ENCODE measurements at regions not wholly inside any gene's neighbourhood (a gene's known extent, or its start where the extent isn't known, plus 50 kb on each side); places are given as distances from the start of the nearest gene placed in this dataset.

- no peak for FAIRE-seq
Measured at GRCh38 chr3:30341079-30341478, 265.3 kb upstream of the TGFBR2 start.

DNA sequence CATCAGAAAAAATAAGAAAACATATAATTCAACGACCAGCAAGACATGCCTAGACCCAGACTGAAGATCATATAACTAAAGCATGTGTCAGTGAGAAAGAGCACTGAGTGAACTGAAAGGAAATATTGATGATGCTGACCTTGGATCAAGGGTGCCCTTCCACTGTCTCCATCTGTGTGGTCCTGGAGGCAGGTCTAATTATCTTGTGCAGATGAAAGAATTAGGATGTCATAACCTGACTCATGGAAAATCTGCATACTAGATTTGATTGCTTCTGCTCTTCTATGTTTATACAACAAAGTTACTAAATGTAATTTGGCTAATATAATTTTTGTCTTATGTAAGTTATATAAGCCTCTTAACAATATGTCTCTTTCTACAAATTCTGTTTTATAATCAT, 264.6 kb upstream of the TGFBR2 start:
- FAIRE-seq: no peak

DNA sequence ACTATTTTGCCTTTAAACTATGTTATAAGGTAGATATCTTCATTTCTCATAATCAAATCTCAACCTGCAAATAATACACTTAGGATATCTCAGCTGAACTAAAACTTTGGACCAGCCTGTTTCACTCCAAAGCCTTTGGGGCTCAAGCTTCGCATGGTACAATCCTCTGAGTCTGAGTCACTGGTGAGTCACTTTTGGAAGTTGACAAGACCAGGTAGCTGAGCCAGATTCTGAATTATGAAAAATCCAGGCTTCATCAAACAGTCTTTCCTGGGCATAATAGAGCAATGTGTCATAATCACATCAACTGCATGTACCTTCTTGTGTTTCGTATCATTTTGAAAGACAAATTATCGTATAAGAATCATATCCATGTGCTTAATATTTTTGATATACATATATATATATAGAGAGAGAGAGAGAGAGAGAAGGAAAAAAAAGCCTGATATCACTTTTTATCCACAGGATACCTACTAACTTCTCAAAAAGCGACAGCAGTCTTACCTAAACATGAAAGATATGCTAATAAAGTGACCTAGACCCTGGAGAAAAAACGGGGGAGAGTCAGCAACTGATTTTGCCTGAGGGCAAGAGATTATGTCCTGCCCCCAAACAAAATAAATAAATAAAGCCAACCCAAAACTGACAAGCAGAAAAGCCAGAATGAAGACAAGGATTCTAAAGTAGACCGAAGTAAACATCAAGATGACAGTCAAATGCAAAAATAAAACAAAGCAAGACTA, 263.9 kb upstream of the TGFBR2 start:
- FAIRE-seq: no peak

DNA sequence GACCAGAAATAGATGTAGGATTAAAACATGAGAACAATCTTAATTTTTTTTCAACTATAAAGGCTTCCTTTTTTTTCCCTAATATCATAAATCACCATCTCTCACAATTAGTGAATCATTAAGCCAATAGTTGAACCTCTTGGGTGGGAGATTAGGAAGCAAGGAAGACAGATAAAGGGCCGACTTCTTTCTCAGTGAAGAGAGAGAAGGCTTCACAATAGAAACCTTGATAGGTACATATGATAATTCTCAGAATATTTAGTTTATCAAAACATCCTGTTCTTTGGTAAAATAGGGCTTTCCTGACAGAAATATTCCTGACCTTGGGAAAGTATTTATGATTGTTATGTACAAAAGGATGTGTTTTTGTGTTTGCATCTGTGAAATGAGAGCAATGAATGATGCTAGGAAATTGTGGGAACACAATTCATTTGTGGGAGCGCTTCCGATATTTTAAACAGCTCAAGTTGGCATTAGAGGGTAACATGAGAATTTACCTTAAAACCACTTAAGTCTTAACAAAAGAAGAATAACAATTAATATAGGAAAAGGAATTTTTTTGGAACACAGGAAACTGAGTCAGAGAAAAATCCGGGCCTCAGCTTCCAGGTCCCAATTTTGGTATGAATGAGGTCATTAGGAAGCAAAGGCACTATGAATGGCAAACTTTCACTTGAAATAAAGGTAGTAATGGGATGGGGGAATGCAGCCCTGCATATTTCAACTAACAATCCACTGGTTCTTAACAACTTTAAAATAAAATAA, 263.2 kb upstream of the TGFBR2 start:
- FAIRE-seq: no peak

DNA sequence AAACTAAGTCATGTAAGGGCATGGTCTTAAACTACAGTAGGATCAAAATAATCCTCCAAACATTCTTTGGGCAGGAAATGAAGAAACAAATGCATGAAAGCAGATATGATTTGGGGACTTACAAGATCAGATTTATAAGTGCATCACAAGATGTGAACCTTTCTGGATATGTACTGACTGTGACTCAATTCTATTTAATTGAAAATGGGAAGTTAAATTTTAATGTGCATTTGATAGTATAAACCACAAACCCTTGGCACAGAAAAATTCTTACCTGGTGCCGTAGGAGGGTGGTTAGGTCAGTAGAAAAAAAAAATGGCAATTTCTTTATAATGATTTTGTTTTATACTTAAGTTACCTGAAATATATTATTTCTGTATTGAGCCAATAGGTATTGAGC, 262.5 kb upstream of the TGFBR2 start:
- FAIRE-seq: no peak

- no peak for FAIRE-seq
Measured at GRCh38 chr3:30344288-30344687, 262.1 kb upstream of the TGFBR2 start.

GRCh38 chr3:30346933-30347320, 259.5 kb upstream of the TGFBR2 start:
- FAIRE-seq: no peak

DNA sequence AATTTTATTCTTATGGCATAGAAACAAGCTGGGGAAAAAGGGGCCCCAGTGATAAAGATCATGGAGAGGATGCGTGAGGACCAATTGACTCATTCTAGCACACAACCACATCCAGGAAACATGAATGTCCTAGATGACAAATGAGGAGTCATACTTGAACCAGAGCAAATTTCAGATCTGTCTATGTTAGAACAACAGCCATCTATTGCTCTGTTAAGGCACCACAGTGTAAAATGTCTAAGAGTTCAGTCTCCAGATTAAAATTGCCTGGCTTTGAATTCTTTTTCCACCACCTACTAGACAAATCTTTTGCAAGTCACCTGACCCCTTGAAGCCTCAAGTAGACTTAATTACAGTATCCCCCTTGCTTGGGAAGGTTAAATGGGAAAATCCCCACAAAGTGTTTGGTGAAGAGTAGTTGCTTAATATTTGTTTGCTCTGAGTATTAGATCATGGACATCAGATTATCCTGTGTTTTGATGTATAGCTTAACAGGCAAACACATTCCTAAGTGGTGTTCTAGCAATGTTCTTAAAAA, 258.7 kb upstream of the TGFBR2 start:
- no peak for FAIRE-seq

DNA sequence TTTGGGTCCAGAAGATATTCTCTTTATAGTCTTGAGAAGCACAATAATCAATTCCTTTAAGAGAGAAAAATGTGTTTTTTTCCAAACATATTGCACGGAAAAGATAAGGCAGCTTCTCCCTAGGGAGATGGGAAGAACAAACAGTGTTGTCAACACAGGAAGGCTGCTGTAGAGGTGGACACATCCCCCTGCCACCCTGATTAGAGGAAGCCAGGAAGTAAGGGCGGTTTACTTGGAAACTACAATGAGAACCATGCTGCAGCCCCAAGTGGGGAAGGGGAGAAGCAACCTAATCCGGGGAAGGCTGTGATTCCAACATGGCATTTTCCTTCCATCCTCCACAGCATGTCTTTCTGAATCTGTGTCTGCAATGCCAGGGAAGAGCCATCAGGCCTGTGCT, 256.9 kb upstream of the TGFBR2 start:
- no peak for FAIRE-seq

- no peak for FAIRE-seq
Measured at GRCh38 chr3:30350011-30350410, 256.4 kb upstream of the TGFBR2 start.

DNA sequence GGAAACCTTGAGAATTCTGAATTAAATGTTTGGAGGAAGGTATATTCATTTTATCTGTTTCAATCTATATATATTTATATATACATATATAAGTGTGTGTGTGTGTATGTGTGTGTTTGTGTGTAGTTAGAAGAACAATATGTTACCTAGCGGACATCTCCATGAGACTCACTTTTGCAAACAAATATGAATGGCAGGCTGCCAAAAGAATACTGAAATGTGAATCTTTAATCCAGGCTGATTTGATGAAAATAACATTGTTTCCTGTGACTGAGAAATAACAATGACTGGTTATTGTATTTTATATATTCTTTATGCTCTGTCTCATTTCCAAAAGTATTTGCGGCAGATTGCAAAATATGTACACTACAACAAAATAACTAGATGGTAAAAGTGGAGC, 255.5 kb upstream of the TGFBR2 start:
- no peak for FAIRE-seq

- no peak for FAIRE-seq
Measured at GRCh38 chr3:30352410-30353318, 253.7 kb upstream of the TGFBR2 start.

- no peak for FAIRE-seq
Measured at GRCh38 chr3:30353711-30354467, 252.5 kb upstream of the TGFBR2 start.

DNA sequence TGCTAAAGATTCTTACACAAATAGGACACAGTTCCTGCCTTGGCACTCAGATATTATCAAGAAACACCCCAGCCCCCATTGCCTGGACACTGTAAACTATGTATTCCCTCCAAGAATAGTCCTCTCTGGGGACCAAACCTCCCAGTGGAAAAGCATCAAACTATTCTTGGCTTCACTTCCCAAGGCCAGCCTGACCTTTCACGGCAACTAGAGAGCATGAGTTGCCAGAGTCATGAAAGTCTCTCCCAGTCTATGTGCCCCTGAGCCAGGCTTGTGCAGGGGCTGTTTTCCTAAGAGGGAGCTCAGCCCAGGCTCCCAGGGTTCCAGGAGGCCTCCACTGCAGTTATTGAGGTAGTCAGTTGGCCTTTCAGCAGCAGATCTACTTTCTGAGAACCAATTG, 251.9 kb upstream of the TGFBR2 start:
- FAIRE-seq: no peak

GRCh38 chr3:30354972-30355371, 251.4 kb upstream of the TGFBR2 start:
- no peak for FAIRE-seq

DNA sequence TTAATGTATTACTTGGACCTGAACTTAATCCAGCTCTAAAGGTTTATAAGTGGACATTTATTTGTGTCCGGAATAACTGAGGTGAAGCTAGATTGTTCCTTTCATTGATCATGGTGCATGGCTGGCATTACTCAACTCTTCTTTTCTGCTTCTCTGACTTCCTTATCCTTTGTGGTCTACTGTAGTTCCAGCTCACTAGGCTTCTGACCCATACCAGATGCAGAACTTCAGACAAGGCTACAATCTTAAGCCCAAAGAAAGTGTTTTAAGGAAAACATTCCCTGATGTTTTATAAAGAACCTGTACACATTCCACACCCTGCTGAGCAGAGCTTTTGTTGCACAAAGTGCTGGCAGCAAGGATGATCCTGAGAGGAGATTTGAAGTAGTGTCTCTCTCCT, 250.8 kb upstream of the TGFBR2 start:
- no peak for FAIRE-seq

DNA sequence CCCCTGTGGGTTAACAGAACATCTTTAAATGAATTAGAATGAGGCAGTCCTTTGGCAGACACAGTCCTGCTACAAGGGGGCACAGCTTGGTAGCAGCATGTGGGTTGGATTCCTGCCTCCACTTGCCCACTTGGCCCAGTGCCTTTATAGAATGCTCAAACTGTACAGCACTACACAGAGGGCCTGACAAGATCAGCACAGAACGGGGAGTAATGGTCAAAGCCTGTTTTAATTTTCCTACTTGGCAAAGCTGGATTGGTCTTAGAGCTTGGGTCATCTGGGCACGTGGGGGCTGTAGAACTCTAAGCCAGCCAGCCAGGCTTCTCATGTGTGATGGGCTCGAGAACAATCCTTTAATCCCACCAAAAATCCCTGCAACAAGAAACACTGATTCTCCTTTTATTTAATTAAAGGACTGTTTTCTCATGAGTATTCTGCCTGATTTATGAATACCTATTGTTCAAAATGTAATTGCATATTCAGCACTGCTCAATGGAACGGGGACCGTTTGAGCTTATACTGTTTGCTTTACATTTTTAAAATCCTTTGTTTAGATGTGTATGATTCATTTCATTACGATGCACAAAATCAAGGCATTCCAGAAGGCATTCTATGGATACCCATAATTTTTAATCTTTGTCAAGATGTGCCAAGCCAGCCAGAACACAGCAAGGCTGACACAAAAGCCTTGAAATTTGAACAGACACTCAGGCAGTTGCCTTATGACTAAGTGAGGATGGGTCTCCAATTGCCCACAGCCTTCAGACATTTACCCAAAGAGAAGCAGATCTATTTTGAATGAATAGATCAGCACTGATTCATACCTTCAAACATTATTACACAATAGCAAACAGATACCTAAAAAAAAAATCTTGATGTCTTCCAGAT, 249.3 kb upstream of the TGFBR2 start:
- no peak for FAIRE-seq

- FAIRE-seq: no peak
Measured at GRCh38 chr3:30357897-30358296, 248.5 kb upstream of the TGFBR2 start.

- FAIRE-seq: no peak
Measured at GRCh38 chr3:30358871-30359270, 247.5 kb upstream of the TGFBR2 start.

- no peak for FAIRE-seq
Measured at GRCh38 chr3:30368978-30369377, 237.4 kb upstream of the TGFBR2 start.

GRCh38 chr3:30370681-30371271, 235.6 kb upstream of the TGFBR2 start:
- FAIRE-seq: peak; percentile 97

All from endometrium (tissue), 2 donors.